ENCODE measurements at regions not wholly inside any gene's neighbourhood (a gene's known extent, or its start where the extent isn't known, plus 50 kb on each side); places are given as distances from the start of the nearest gene placed in this dataset.

DNA sequence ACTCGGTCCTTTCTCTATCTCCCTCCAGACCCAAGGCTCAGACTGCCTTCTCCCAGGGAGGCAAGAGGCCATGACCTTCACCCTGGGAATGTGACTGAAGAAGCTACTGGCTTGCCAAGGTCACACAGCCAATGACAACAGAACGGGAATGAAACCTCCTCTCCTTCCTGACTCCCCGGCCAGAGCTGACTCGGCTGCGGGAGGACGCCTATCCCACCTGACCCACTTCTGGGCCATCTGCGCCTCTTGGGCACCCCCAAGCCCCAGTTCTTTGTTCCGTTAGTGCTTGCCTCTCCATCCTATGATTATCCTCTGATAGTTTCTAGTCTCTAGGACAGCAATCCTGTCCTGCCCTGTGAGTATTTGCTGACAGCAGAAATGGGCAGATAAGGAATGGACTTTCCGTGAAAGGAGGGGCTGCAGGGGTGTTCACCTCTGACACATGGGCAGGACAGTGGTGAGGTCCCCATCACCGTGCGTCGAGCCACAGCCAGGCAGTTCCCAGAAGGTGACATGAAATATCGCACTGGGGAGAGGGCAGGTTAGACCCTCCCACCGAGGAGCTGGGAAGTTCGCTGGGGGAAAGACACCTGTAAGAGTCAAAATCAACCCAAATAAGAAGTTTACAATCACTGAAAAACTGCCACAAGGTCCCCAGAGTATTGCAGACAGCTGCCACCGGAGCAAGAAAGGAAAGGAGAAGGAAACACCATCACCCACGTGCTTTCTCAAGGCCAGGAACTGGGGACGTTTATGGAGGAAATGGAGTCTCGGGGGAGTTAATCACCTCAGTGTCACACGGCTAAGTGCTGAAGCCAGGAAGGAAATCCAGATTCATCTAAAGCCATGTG is 63.0 kb downstream of the INSIG1 start:
- no peak for DNase-seq (ENCODE audit: low read depth)

DNA sequence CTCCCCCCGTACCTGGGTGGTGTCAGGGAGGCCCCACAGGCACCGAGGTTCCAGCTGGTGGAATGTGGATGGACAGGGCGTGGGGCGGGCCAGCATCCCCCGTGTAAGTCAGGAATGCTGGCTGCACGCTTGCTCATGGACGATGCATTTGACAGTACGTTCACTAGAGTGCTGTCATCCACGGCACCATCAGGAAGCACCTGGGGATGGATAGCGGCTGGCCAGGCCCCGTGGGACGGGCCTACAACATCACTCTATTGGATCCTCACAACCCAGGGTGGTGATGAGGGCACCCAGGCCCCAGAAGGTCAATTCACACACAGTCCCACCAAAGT is 63.6 kb downstream of the INSIG1 start:
- no peak for DNase-seq (ENCODE audit: low read depth)

DNA sequence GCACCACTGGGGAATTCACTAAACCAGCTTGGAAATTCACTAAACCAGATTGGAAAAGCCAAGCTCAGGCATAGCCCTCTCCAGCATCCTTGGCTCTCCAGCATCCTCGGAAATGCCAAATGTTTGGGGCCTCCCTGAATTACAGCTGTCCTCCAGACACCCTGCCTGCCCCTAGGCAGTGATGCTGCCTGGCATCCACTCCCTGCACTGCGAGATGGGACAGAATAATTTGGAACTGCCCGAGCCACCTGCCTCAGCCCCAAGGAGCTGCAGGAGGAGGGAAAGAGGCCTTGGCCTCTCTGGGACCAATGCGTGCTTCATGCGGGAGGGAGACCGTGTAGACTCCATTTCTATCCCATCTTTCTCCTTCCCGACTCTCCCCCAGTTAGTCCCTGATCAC is 64.3 kb downstream of the INSIG1 start:
- no peak for DNase-seq (ENCODE audit: low read depth)

DNA sequence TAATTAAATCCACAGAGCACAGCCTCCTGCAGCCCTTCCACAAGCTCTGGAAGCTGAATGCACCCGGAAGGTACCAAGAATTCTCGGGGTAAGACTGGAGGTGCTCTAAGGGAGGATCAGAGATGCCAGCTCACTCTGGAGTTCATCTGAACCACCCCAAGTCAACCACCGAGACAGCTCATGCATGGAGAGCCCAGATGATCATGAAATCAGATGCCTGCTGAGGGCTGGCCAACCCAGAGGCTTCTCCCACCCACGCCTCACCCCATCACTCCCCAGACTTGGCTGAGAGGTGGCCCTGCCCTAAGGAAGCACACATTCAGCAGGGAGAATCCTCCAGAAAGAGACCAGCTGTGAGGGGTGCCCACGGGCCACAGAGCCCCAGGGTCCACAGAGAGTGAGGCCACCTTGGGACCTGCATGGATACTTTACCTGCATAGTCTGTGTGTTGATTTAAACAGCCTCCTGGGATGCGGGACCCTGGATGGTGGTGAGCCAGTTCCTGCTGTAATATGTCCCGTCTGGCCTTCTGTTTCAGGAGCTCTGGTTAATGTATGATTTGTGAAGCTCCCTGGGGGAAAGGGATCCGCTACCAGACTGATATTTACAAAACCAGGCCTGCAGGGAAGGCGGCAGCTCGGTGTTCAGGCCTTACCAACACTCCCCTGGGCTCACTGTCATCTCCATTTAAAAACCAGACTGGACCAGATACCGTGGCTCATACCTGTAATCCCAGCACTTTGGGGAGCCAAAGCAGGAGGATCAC is 64.9 kb downstream of the INSIG1 start:
- no peak for DNase-seq (ENCODE audit: low read depth)

DNA sequence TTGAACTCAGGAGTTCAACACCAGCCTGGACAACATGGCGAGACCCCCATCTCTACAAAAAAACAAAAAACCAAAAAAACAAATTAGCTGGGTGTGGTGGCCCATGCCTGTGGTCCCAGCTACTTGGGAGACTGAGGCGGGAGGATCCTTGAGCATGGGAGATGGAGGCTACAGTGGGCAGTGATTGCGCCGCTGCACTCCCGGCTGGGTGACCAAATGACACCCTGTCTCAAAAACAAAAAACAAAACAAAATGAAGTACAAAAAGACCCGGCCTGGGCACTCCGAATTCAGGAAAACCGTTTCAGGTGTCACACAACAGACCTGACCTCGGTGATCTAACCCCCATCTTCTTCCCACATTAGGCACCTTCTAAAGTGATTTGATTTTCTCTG is 65.5 kb downstream of the INSIG1 start:
- no peak for DNase-seq (ENCODE audit: low read depth)

DNA sequence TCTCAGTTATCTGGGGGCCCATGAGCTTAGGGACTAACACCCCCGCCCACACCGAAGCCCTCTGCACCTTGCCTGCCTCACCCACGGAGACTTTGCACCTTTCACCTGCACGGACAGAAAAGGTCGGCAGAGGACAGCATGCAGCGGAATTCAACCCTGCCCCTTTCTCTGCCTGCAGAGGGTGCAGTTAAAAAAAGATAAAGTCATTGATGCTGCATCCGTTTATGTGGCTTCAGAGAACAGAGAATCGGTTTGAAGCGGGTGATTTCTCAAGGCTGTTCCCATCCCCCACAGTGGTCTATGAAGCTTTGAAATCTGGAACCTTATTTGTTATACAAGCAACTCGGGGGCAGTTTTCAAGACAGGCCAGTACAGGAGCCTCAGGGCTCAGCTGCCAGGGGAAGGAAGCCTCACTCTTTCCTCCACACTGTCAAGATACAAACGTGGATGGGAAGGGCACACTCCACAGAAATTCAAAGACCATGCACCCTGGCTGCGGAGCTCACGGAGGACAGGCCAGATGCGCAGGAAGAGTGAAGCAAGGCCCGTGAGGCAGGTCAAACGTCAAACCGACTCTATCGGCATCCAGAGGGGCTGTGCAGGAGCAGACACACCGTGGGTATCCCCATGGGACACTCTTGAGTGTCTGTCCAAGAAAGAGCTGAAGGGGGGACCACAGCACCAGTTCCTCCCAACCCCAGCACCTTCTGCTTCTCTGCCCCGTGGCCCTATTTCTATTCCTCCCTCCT is 66.3 kb downstream of the INSIG1 start:
- DNase-seq (ENCODE audit: low read depth), result no peak

DNA sequence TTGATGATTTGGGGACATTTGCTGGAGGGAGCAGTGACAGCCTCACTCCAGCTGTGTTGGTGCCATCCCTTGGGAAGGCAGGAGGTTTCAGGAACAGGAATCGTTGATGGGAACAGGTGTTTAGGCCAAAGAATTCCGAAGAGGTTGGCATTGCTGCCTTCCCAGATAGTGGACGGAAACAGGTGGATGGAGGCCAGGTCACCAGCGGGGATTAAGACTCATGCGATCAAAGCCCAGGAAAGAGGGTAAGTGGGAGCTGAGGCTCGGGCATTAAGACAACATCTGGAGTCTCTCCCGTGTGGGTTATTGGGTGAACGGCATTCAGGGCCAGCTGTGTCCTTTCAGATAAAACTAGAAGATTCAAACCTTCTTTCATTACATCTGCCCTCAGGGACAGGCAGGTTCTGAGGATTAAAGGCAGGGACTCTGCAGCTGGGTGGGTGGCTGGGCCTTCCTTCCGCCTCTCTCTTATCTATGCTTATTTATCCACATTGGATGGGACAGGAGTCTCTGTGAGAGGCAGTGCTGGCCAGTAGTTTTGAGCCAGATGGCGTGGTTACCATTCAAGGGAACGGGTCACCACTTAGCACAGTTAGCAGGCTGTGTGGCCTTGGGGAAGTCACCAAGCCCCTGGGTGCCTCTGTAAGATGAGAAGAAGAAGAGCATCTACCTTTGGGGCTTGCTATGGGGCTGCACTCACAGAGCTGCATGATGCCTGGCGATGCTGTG is 67.6 kb downstream of the INSIG1 start:
- DNase-seq (ENCODE audit: low read depth), result no peak

DNA sequence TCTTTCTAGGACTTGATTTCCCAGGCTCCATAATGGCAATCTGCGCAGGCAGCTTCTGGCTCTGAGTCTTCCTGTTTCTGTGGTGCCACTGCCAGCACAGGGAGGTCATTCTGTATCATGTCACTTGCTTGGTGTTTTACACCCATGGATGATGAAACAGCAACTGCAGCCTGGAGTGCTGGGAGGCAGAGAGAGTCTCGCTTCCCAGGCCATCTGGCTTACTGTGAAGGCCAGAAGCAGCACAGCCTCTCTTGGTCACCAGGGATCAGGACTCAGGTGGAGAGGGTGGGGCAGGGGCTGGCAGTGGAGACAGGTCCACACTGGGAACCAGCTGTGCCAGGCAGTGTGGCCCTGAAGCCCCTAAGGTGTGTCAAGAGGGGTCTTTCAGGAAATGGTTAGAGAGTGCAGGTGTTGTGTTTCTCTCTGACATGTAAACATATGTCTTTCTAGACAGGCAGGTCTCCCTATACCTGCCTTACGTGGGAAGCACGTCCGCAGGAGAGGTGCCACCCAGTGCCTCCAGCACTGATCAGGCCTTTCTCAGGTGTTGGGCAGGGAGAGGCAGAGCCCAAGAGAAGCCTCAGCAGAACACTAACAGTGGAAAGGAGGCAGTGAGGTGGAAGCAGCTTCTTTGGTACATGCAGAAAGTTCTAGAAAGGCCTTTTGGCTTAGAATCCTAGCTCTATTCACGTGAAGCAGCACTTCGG is 71.4 kb downstream of the INSIG1 start:
- DNase-seq (ENCODE audit: low read depth), result no peak

DNA sequence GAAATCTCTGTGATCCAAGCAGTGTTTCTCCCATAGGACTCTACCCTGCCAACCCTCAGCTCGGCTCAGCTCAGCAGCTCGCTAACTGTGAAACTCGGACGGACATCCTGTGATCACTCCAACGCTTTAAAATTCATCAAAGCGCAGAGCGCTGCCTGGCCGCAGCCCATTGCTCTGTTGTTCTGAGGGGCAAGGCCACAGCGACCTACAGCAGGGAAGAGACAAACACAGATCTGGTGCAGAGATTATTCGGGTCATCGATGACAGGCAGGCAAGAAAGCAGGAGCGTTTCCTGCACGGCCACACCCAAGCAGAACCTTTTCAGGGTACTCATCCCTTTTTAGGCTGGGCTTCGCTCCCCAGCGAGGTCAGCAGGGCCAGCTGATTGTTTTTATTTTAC is 72.1 kb downstream of the INSIG1 start:
- DNase-seq (ENCODE audit: low read depth), result no peak

DNA sequence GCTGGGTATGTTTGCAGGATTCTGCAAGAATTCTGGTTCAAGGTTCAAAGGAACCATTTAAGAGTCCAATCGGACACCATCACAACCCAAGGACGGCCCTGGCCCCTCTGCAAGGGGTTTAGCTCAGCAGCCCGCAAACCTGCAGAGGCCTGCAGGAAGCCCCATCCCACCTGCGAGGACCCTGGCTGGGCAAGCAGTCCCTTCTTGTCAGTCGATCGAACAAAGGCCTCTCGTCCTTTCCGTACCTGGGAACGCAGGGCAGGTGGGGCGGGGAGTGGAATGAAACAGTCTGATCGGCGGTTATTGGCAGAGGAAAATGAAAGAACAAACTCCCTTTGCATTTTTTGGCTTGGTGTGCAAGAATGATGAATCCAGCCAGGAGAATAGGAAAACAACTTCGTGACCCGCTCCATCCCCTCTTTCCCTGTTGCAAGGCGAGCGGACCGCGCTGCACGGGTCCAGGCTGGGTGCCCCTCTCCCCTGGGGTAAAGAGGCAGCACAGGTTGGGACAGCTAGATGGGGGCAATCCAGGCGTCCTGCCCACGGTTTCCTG is 73.7 kb downstream of the INSIG1 start:
- DNase-seq (ENCODE audit: low read depth), result no peak

DNA sequence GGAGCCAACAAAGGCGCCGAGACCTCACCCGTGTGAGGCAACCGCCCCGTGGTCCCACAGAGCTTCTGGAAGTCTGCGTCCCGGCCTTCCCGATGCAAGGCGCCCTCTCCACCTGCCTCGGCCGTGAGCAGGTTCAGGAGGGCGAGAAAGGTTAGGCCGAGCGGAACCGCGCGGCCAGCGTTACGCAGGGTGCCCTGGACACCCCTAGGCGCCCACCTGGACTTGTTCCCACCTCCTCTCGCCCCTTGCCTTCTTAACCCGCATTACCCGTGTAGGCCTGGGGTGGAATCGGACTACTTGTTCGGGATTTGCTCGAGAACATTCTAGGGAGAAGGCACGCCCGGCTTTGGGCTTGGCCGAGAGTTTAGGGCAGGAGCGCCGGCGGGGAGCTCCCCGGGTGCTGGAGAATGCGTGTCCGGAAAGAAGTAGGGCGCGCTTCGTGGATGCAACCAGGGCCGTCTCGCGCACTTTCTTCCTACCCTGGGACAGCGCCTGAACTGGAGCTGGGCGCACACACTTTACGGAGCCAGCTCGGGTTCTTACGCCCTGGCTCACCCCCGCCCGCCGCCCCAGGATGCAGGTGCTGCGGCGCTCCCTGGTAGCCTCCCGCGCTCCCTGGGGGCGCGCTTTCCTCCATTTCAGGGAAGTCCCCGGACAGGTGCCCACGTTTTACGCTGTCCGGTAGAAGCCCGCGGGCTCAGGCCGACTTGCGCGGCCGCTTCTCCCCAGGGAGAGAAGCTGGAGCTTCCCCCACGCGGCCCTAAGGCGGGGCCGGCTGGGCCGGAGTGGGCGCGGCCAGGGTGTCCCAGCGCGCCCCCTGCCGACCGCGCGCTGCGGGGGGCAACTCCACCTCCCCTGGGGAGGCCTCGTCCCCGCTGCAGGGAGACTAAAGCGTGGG is 74.5 kb downstream of the INSIG1 start:
- no peak for DNase-seq (ENCODE audit: low read depth)

DNA sequence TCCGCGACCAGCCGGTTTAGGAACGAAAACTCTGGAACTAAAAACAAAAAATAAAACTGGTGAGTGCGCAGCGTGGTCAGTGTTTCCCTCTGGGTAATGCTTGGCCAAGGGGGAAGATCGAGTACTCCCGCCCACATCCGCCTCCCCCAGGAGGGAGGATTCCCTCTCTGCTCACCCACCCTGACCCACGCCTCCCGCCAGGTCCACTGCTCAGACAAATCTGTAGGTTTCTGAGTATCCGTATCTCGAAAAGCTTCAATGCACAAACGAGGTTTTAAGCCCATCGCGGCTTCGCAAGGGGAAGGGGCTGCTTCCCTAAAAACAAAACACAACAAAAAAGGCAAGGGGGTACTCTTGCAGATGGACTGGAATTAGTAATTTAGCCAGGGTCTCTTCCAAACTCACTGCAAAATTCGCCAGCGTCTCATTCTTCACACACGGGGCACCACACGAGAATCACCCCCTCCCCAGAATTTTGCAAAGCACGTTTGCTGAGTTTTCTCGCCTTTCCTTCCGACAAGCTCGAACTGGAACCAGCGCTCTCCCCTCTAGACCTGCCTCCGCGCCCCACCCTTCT is 75.2 kb downstream of the INSIG1 start:
- no peak for DNase-seq (ENCODE audit: low read depth)

DNA sequence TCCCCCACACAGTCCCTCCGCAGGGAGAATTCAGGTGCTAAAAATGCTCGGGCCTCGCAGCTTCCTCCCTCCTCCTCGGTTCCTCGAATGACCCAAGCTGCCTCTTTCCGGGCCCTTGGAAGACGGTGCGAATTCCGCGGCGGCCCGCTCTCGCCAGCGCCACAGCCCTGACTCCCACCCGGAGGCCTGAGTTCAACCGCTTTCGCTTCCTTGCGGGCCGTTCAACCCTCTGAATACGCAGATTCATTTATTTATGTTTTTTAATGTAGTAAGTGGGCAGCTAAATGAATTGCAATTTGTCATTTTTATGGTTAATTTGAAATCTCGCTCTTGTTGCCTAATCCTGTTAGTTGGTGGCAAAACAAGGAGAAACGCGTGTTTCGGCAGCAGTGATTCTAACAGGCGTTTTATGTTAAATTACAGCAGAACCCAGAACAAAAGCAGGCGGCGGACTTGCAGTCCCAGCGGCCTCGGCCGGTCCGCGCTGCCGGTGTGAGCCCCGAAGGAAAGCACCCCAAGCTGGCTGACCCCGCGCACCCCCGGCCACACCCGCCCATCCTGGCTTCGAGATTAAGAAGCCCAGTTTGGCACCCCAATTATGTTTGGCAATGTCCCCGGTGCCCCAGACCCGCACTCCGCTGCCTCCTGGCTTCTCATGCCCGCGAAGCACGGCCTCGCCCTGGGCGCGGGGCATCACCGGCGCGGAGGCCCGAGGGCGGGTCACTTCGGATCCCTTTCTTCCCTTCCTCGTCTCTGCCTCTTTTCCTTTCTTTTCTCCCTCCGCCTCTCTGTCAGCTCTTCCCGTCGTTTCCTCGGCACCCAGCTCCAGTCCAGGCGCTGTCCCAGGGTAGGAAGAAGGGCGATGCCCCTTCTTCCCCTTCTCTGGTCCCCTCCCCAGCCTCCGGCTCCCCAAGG is 75.9 kb downstream of the INSIG1 start:
- no peak for DNase-seq (ENCODE audit: low read depth)

DNA sequence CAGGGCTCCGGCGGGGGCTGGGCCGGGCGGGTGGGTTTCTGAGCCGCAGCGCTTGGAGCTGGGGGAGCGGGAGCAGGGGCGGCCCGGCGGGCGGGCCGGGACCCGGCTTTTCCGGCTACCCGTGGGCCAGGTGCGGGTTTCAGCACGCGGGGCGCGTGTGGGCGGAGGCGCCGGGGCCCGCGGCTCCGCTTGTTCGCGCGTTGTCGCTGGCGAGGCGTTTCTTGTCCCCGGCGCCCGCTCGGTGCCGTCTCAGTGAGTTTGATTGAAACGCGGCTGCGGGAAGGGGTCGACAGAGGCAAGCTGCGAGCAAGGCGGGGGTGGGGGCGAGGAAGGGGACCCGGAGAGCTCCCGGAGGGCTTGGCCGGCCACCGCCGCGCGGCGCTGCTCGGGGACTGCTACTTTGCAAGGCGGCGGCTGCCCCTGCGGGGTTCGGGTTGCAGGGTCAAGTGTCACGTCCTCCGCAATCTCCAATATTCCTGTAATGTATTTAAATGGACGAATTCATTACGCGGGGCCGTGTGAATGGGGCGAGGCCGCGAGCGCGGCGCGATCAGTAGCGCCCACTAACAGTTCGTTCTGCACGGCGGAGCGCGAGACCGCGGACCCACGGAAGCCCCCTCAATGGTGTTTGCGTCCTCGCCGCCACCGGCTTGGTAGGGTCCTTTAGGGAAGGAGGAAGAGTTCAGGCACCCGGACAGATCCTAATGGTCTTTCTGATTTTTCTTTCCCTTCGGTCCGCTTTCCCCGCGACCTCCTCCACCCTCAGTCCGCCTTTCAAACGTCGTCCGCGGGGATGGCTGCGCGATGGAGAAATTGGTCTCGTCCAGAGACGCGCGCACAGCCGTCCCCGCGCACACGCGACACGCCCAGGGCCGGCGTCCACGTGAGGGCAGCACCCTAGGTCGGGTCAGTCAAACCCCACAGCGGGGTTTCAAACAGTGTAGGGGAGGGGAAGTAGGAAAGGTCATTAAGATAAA is 76.9 kb downstream of the INSIG1 start:
- DNase-seq (ENCODE audit: low read depth), result no peak

DNA sequence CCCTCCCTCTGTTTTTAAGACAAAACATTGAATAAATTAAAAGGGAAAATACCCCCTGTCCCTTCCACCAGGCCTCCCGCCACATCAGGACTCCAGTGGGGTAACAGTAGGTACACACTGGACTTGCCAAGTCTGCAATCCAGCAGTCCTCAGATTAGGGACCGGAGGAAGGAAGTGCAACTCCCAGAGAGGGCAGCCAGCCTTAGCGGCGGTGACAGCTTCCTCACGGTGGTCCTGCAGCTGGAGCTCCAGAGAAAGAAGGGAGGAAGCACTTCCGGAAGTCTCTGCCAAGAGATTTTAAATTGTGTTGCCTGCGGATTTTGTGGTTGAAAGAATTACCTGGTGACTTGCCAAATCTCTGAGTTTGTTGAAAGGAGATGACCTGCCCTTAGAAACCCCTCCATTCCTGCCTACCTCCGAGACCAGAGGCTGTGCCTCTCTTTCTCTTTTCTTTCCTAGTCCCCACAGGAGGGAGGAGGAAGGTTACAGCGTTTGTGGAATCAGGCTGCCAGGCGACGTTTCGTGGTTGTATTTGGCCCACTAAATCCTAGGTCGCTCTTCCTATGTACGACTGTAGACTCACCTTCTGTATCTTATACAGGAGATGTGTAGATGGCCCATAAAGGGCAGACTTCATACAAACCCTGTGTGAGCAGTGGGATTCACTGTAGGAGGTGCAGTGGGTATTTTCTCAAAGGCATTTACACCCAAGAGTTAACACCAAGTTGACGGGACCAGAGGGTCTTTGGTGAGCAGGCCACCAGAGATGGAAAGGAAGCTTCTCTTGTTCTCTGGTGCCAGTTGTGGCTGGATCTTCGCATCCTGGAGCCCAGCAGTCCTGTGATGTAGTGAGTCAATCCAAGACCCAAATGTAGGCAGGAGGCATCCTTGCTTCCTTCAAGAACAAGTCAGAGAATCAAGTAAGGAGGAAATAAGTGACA is 77.9 kb downstream of the INSIG1 start:
- DNase-seq (ENCODE audit: low read depth), result no peak

DNA sequence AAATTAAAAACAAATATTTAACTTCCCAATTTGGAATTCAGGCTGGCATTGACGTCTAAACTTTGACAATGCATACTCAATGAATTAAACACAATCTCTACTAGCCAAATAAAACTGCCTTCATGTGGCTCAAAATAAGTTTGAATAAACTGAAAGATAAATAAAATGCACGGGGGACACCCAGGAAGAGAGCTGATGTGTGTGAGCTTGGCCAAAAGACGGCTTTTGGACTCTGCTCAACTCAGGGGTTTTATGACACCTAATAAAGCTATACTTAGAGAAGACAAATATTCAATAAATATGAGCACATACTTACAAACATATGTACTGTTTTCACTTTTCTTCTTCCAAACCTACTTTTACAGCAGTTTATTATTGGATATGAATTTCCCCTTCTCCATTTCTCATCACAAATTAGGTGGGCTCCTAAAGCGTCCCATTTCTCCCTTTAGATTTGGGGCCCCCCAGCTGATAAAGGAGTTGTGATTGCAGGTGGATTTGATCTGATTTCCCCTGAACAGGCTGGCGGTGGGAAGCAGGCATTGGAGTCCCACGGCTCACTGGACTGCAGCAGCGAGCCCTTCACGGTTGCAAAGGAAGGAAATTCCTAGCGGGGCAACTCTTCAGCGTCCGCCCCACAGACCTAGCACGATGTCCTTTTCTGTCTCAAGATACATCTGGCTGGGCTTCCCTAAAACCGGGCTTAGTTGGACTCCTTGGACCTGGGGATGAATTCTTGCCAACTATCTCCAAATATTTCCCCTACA is 79.6 kb downstream of the INSIG1 start:
- no peak for DNase-seq (ENCODE audit: low read depth)
